CD4-positive, alpha-beta T cell treated with Interleukin-21 for 1 hour (primary cell): ENCODE measurements at regions not wholly inside any gene's neighbourhood (a gene's known extent, or its start where the extent isn't known, plus 50 kb on each side); places are given as distances from the start of the nearest gene placed in this dataset.

Experiments used
- DNase-seq: peaks from one replicate; pipeline ENCODE4 v3.0.0-alpha.2; 2020

DNA sequence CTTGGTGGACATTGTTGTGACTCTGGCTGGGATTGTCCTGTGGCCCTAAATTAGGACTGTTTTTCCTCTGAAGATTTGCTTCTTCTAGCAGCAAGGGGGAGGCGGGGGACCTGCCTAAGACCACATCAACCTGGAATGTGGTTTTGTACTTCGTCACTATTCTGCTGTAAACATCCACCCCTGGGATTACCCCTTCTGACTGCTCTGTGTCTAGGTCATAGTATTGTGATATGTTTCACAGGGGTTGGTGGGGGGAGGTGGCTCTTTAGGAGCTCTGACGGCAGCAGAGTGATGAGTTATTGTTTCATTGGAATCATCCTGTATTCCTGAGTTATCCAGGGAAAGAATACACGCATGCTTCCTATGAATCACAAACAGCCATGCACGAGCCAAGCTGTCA lies 226.4 kb upstream of the MYT1L start:
- no peak for DNase-seq

- no peak for DNase-seq
Measured at GRCh38 chr2:2550856-2551255, 219.8 kb upstream of the MYT1L start.

DNA sequence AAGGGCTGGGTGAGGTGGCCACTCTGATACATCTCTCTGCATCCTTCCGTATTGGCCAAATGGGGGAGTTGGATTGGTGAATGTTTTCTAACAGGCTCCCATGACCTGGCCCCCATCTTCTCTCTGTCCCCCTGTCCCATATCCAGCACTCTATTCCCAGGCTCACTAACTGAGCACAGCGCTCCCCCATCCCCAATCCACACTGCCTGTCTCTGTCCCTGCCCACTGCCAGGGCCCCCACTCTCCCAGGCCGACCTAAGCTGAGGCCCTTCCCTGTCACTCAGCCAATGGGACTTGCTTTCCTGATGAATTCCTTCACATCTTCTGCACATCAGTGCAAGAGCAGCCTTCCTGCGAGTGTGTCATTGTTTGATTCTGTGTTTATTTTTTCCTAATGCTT lies 216.8 kb upstream of the MYT1L start:
- no peak for DNase-seq

DNA sequence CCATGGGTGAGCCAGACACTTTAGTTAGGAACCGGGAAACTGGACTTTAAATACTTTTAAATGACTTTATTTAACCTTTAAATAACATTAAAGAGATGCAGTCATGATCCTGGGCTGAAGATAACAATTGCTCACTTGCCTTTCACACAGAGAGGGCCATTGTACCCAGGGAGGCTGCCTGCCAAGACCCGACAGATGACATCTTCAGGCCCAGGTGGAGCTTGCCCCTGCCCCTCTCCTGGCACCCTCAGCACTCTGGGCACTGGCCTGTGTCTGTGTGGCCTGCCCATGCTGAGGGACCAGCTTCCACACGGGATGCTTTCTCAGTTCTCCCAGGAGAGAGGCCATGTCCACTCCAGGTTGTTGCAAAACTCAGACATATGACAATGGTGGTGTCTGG lies 216.4 kb upstream of the MYT1L start:
- DNase-seq, result no peak

DNA sequence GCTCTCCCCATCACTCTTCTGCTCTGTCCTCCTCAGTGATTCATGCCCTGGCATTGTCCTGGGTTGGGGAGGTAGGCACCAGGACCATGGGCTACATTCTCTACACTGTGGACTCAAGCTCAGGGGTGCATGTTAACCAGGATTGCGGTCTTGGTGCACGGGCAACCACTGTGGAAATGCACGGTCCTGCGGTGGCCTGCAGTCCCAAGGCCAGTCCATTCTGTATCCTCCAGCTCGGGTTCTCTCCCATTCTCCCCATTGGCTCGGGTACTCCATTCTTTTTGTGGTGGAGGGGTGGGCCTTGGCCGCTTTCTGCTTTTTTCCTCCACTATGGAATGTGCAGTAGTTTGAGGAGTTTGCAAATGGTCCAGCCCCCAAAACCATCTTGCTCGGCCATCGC lies 215.0 kb upstream of the MYT1L start:
- no peak for DNase-seq

DNA sequence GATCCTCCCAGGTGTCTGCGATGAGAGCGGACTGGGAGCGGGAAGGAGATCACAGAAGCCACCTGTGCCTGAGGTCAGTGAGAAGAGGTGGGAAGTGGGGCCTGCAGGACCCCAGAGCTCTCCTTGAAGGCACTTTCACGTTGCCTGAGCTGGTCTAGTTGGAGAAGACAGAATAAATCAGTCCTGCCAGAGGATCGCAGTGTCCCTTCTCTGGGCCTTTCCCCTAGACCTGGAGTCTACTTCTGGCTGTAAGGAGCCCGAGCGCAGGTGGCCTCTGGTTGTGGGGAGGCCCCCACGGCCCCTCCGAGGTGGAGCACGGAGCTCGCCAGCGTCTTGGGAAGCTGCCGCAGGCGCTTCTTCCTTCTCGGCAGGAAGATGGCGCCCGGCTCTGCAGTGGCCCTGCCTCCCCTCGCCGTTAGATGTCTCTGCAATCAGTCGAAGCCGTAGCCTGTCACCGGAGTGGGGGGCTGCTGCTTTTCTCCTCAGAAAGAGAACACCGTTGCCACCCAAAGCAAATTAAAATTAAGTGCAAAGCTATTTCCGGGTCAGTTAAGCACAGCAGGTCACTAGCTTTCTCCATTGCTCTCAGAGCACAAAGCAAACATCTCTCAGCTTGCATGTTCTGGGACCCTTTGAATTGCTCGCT lies 212.0 kb upstream of the MYT1L start:
- no peak for DNase-seq

GRCh38 chr2:2542316-2542715 lies 211.2 kb upstream of the MYT1L start:
- no peak for DNase-seq

GRCh38 chr2:2540406-2540805 lies 209.3 kb upstream of the MYT1L start:
- no peak for DNase-seq

DNA sequence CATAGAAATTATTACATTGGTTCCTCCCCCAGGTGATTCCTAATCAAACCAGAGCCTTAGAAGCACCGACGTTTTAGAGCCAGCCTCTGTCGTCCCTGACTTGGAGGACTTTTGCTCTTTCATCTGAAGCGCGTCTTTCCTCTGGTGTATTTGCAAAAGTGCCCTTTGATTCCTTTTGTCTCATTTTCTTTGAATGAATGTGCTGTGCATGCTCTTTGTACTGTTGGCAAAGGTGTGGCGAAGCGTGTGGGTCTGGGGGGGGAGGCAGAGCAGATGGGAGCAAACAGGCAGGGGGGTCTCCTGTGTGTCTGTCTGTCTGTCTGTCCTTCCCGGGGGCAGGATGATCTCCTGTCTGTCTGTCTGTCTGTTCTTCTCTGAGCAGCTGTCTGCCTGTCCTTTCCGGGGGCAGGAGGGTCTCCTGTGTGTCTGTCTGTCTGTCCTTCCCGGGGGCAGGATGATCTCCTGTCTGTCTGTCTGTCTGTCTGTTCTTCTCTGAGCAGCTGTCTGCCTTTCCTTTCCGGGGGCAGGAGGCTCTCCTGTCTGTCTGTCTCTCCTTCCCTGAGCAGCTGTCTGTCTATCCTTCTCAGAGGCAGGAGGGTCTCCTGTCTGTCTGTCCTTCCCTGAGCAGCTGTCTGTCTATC lies 205.5 kb upstream of the MYT1L start:
- DNase-seq, result no peak

GRCh38 chr2:2530334-2530733 lies 199.3 kb upstream of the MYT1L start:
- no peak for DNase-seq

GRCh38 chr2:2528846-2529245 lies 197.8 kb upstream of the MYT1L start:
- DNase-seq, result no peak

DNA sequence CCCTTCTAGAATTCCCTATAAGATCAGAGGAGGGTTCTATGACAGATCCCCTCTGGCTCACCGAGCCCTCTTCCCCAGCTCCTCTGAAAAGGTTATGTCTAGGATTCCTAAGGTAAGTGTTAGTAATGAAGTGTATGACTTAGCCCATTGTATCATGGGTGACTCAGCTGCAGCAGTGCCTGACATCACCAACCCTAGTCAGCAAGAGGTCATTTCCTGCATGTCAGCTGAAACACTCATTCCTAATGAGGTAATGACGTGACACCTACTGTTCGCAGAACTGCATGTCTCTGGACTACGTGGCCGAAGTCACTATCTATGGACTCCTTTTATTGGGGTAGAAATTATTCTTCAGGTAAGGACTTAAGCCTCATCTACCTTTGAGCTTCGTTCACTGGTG lies 196.1 kb upstream of the MYT1L start:
- no peak for DNase-seq

- DNase-seq, result no peak
Measured at GRCh38 chr2:2524348-2524941, 193.4 kb upstream of the MYT1L start.

DNA sequence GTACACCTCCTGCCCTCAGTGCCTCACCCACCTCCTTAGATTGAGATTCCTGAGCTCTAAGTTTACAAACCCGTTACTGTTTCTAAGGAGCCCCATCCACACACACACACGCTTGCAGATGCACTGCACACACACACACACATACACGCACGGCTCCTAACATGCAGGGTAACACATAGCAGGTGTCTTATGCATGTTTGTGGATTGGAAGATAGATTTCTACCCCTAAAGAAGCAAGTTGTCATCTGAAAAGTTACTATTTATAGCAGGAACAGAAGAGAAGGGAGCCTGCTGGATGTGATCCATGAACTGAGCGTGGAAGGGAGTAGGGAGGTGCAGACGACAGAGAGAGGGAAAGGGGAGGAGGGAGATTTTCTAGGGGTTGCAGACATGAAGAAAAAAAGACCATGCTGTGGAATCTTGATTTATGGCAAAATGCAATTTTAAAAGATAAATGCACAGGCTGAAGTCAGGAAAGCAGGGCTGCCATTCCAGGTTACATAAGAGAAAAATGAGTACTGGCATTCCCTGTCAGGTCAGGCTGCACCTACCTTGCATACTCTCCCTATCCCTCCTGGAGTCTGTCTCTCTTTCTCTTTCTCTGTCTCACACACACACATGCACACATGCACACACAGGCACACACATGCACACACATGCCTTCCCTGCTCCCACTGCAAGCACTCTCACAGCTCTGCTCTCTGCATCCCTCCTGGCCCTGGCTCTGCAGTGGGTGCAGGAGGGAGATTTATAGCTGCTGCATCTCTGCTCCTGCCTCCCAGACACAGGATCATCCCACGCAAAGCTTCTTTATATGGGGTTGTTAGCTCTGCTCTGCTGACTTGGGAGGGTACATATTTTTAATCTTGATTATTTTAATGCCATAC lies 192.6 kb upstream of the MYT1L start:
- DNase-seq, result no peak

DNA sequence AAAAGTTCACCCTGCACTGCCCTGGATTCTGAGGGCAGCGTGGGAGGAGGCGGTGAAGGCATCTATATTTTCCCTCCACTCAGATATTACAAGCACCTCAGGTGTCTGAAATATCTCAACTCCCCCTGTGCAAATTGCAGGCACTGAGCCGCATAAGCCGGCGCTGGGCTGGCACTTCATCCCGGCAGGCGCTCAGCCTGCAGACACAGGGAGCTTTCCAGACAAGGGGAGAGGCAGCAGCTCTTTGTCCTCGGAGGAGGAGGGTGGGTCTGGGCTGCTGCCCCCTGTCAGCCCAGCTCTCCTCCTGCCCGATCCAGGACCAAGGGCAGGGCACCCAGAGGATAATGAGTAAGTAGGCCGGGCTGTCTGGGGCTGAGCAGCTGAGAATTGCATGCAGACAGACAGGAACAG lies 189.3 kb upstream of the MYT1L start:
- DNase-seq, result no peak

DNA sequence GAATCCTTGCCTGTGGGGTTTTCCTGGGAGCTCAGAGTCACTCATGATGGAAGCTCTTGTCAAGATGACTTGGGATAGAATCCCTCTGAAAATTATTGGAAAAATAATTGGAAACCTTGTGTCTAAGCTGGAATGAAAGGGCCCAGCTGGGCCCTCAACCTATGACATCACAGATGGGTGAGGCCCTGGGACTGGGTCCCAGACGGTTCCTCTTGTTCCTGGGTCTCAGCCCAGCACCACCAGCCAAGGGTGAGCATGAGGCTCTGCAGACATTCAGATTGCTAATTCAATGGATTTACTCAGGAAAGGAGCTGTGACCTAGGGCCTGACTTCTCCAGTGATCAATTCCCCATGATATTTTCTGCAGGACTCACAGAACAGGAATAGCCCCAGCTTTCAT lies 188.3 kb upstream of the MYT1L start:
- DNase-seq, result no peak

DNA sequence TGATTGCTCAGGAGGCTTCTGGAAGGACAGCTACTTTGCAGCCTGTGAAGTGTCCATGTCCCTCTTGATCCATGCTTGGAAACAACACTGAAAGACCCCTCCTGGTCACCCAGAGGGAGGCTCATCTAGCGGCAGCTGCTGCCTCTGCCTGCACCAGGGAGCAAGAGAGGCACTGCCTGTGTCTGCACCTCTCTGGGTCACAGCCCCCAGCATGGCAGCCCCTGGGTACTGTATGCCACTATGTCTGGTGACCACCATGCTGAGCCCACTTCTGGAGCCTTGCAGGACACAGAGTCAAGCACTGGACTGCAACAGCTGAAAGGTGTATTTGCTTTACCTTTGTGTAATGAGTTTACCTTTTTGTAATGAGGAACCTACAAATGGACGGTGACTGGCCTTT lies 186.3 kb upstream of the MYT1L start:
- no peak for DNase-seq

- no peak for DNase-seq
Measured at GRCh38 chr2:2516386-2516785, 185.3 kb upstream of the MYT1L start.

DNA sequence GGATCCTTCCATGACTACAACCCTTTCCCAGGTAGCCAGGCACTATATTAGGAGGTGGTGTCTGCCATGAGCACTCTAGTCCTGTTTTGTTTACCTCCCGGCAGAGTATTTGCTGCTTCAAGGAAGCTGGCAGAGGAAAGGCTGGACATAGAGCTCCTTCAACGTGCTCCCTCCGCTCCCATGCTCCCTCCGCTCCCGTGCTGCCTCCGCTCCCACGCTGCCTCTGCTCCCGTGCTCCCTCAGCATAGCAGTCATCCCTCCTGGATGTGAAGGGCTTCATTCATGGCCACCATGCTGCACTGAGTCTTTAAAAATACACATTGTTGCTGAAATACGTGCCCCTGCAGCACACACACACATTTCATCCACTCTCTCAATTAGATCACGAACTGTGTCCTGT lies 181.9 kb upstream of the MYT1L start:
- no peak for DNase-seq

DNA sequence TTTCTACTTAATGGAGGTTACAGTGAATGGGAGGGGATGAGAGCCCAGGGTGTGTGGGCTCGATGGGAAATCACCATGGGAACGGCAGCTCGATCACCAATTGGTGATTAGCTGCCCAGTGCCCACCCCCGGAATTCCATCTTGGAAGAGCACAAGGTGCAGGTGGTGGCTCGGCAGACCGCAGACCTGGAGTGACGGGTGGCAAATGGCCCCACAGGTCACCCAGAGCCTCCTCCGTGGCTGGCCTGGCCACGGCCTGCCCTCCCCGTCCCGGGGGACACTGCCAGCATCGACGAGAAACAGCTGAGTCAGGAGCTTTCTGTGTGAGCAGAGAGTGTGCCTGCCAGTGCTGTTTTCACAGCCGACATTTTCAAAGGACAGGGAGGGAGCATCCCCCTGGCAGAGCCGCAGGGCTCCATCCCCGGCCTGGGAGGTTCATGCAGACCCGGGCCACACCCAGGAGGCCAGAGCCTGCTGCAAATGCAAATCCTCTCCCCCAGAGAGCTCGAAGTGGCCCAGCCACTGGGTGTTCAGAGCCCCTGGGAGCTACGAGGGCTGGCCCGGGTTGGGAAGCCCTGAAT lies 176.4 kb upstream of the MYT1L start:
- DNase-seq, result no peak

GRCh38 chr2:2506536-2506935 lies 175.5 kb upstream of the MYT1L start:
- no peak for DNase-seq

GRCh38 chr2:2505604-2506003 lies 174.5 kb upstream of the MYT1L start:
- no peak for DNase-seq

- DNase-seq, result no peak
Measured at GRCh38 chr2:2503864-2504418, 172.9 kb upstream of the MYT1L start.
